ENCODE measurements at regions not wholly inside any gene's neighbourhood (a gene's known extent, or its start where the extent isn't known, plus 50 kb on each side); places are given as distances from the start of the nearest gene placed in this dataset.

DNA sequence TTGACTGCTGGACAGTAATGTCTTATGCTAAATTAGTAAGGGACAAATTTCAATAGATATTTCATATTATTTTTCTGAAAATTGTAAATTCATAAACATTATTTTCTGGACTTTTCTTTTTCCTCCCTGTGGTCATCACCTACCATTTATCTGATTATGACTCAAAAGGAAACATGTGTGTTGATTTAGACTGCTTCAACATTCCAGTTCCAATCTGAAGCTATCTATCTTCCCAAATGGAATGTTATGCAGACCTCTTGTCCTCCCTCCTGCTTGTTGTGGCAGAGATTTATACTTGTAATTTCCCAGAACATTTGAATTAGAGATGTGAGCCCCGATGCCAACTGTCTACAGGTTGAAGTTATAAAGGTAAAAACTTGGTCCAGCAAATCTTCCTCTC is 803.4 kb downstream of the TUSC7 start:
- Histone ChIP-seq H3K36me3 (replicated peaks in 1 of 2; ENCODE audit: control insufficient read depth in 1 of 2, insufficient read depth in 2 of 2, low read length in 1 of 2) (no peaks in the 10 kb centered on the region), H4K20me1 (ENCODE audit: insufficient read depth) (no peaks in the 10 kb centered on the region), H2AFZ (ENCODE audit: low read depth) (no peak overlapping the region), H3K4me1 (ENCODE audit: control insufficient read depth in 1 of 2, insufficient read depth in 2 of 2, low read depth in 1 of 2, low read length in 1 of 2) (peaks cover 0 to 9% of the 10 kb centered on the region in 2 experiments; a peak in 2 of 4 replicates), H3K27ac (ENCODE audit: low read depth in 2 of 2, low read length in 1 of 2) (peak overlapping the region; percentile 12 to 51; a peak in 1 of 4 replicates), H3F3A (replicated peaks; ENCODE audit: insufficient read depth) (peaks cover 11% of the 10 kb centered on the region), H3K4me3 (ENCODE audit: low read depth in 2 of 2, low read length in 1 of 2) (no peak overlapping the region), H3K9me3 (no peaks in the 10 kb centered on the region), H3K79me2 (ENCODE audit: insufficient read depth) (no peaks in the 10 kb centered on the region), H3K9ac (no peak overlapping the region), H3K27me3 (ENCODE audit: insufficient read depth) (no peaks in the 10 kb centered on the region), H3K4me2 (peak overlapping the region; percentile 17; the same call in 1 of the 2 replicates), H3K9me2 (no peaks in the 10 kb centered on the region)
- TF ChIP-seq RAD21 (IDR thresholded peaks at IDR 0.05; ENCODE audit: low read length) (no peak), EZH2phosphoT487 (IDR thresholded peaks at IDR 0.05; ENCODE audit: borderline replicate concordance, low read depth) (no peak), SIN3A (IDR thresholded peaks at IDR 0.05; ENCODE audit: borderline replicate concordance, low read depth, low read length) (no peak), MXI1 (IDR thresholded peaks at IDR 0.05; ENCODE audit: low read depth, low read length) (no peak), FOXM1 (IDR thresholded peaks at IDR 0.05; ENCODE audit: low read depth) (no peak), MEF2A (IDR thresholded peaks at IDR 0.05; ENCODE audit: borderline replicate concordance, low read depth) (no peak), EP300 (IDR thresholded peaks at IDR 0.05; ENCODE audit: borderline replicate concordance in 1 of 2, low read depth in 1 of 2, low read length in 1 of 2) (peak; percentile 17 to 67; a peak in 2 of 4 replicates), SMC3 (IDR thresholded peaks at IDR 0.05; ENCODE audit: low read depth, low read length) (no peak), POLR2AphosphoS5 (IDR thresholded peaks at IDR 0.05; ENCODE audit: low read depth, low read length) (peak; percentile 38; the same call in 1 of the 2 replicates), RXRA (IDR thresholded peaks at IDR 0.05; ENCODE audit: borderline replicate concordance, low read depth) (no peak), NFIC (IDR thresholded peaks at IDR 0.05; ENCODE audit: borderline replicate concordance) (peak; percentile 31; the same call in 1 of the 2 replicates), FOSL2 (IDR thresholded peaks at IDR 0.05; ENCODE audit: borderline replicate concordance, low read depth) (peak; percentile 61), TAF1 (IDR thresholded peaks at IDR 0.05; ENCODE audit: borderline replicate concordance, low read depth, low read length) (no peak), TEAD4 (IDR thresholded peaks at IDR 0.05; ENCODE audit: borderline replicate concordance, insufficient read depth) (peak; percentile 67; the same call in 1 of the 2 replicates), JUND (IDR thresholded peaks at IDR 0.05) (peak; percentile 76), ELF1 (IDR thresholded peaks at IDR 0.05) (no peak), TCF12 (IDR thresholded peaks at IDR 0.05) (peak; percentile 93), FOXJ3 (CRISPR knock-in tag; IDR thresholded peaks at IDR 0.05) (no peak), RCOR1 (IDR thresholded peaks at IDR 0.05; ENCODE audit: low read length) (peak; percentile 42; the same call in 1 of the 2 replicates), RFX5 (IDR thresholded peaks at IDR 0.05; ENCODE audit: low read length) (no peak), YY1 (IDR thresholded peaks at IDR 0.05; ENCODE audit: low read depth) (no peak)
- TF ChIP-seq, protein P1, sequence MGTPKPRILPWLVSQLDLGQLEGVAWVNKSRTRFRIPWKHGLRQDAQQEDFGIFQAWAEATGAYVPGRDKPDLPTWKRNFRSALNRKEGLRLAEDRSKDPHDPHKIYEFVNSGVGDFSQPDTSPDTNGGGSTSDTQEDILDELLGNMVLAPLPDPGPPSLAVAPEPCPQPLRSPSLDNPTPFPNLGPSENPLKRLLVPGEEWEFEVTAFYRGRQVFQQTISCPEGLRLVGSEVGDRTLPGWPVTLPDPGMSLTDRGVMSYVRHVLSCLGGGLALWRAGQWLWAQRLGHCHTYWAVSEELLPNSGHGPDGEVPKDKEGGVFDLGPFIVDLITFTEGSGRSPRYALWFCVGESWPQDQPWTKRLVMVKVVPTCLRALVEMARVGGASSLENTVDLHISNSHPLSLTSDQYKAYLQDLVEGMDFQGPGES (IDR thresholded peaks at IDR 0.05; ENCODE audit: low read depth, low read length), result no peak
- TF ChIP-seq, protein P2, sequence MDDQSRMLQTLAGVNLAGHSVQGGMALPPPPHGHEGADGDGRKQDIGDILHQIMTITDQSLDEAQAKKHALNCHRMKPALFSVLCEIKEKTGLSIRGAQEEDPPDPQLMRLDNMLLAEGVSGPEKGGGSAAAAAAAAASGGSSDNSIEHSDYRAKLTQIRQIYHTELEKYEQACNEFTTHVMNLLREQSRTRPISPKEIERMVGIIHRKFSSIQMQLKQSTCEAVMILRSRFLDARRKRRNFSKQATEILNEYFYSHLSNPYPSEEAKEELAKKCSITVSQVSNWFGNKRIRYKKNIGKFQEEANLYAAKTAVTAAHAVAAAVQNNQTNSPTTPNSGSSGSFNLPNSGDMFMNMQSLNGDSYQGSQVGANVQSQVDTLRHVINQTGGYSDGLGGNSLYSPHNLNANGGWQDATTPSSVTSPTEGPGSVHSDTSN (IDR thresholded peaks at IDR 0.05), result peak; percentile 93
- TF ChIP-seq, protein P3, sequence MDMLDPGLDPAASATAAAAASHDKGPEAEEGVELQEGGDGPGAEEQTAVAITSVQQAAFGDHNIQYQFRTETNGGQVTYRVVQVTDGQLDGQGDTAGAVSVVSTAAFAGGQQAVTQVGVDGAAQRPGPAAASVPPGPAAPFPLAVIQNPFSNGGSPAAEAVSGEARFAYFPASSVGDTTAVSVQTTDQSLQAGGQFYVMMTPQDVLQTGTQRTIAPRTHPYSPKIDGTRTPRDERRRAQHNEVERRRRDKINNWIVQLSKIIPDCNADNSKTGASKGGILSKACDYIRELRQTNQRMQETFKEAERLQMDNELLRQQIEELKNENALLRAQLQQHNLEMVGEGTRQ (IDR thresholded peaks at IDR 0.05; ENCODE audit: borderline replicate concordance, low read depth, low read length), result no peak
- TF ChIP-seq, protein P4, sequence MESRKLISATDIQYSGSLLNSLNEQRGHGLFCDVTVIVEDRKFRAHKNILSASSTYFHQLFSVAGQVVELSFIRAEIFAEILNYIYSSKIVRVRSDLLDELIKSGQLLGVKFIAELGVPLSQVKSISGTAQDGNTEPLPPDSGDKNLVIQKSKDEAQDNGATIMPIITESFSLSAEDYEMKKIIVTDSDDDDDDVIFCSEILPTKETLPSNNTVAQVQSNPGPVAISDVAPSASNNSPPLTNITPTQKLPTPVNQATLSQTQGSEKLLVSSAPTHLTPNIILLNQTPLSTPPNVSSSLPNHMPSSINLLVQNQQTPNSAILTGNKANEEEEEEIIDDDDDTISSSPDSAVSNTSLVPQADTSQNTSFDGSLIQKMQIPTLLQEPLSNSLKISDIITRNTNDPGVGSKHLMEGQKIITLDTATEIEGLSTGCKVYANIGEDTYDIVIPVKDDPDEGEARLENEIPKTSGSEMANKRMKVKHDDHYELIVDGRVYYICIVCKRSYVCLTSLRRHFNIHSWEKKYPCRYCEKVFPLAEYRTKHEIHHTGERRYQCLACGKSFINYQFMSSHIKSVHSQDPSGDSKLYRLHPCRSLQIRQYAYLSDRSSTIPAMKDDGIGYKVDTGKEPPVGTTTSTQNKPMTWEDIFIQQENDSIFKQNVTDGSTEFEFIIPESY (IDR thresholded peaks at IDR 0.05; ENCODE audit: borderline replicate concordance, low read depth), result no peak
- TF ChIP-seq, protein P5, sequence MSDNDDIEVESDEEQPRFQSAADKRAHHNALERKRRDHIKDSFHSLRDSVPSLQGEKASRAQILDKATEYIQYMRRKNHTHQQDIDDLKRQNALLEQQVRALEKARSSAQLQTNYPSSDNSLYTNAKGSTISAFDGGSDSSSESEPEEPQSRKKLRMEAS (IDR thresholded peaks at IDR 0.05; ENCODE audit: low read depth), result no peak
- 10% methylated on average over 1 of the region's 1 CpG for WGBS (ENCODE audit: low lambda C conversion rate)
- ChIA-PET CTCF (interaction anchor here (1.3 to 1.9 kb wide), 2 partner anchors 13 to 15 kb away, joined by 4 to 6 read pairs; no protein-coding TSS in a partner anchor), POLR2A (no interaction called here)
- no peak for DNase-seq
